ENCODE measurements at regions not wholly inside any gene's neighbourhood (a gene's known extent, or its start where the extent isn't known, plus 50 kb on each side); places are given as distances from the start of the nearest gene placed in this dataset.

- no peak overlapping the region for H3K9ac ChIP-seq (ENCODE audit: low read length)
- H3K9me3 ChIP-seq (ENCODE audit: insufficient read depth, low read length): no peaks in the 10 kb centered on the region
- no peaks in the 10 kb centered on the region for H3K36me3 ChIP-seq (ENCODE audit: low read length)
- H3K9me2 ChIP-seq (replicated peaks; ENCODE audit: insufficient read depth, low read length): no peaks in the 10 kb centered on the region
- no peak overlapping the region for H3K27ac ChIP-seq (ENCODE audit: low read depth, low read length)
- H3K4me3 ChIP-seq (ENCODE audit: insufficient read depth, low read length, poor library complexity, severe bottlenecking): no peak overlapping the region
- no peaks in the 10 kb centered on the region for H3K27me3 ChIP-seq (ENCODE audit: low read length)
- TF ChIP-seq EZH2phosphoT487 (conservative IDR thresholded peaks at IDR 0.05; ENCODE audit: low read length) (no peak), CTCF (IDR thresholded peaks at IDR 0.05; ENCODE audit: insufficient read depth, low read length, poor library complexity, severe bottlenecking) (no peak)
- H4K20me1 ChIP-seq (ENCODE audit: low read depth, low read length): no peaks in the 10 kb centered on the region
- H3K4me2 ChIP-seq (ENCODE audit: low read depth, low read length, poor library complexity, severe bottlenecking): no peak overlapping the region
- H2AFZ ChIP-seq (ENCODE audit: low read depth, low read length, severe bottlenecking): no peak overlapping the region
- no peaks in the 10 kb centered on the region for H3F3A ChIP-seq (ENCODE audit: insufficient read depth)
- no peaks in the 10 kb centered on the region for H3K79me2 ChIP-seq (ENCODE audit: insufficient read depth, low read length)
Measured at GRCh38 chr13:63909726-63910375, 2494.2 kb upstream of the PCDH20 start.

- H3K9ac ChIP-seq (ENCODE audit: low read length): no peak overlapping the region
- no peak overlapping the region for H3K27ac ChIP-seq (ENCODE audit: low read depth, low read length)
- no peaks in the 10 kb centered on the region for H3K27me3 ChIP-seq (ENCODE audit: low read length)
- no peaks in the 10 kb centered on the region for H3K79me2 ChIP-seq (ENCODE audit: insufficient read depth, low read length)
- H3F3A ChIP-seq (ENCODE audit: insufficient read depth): no peaks in the 10 kb centered on the region
- no peaks in the 10 kb centered on the region for H3K36me3 ChIP-seq (ENCODE audit: low read length)
- no peak overlapping the region for H3K4me2 ChIP-seq (ENCODE audit: low read depth, low read length, poor library complexity, severe bottlenecking)
- no peak overlapping the region for H3K4me3 ChIP-seq (ENCODE audit: insufficient read depth, low read length, poor library complexity, severe bottlenecking)
- no peak overlapping the region for H2AFZ ChIP-seq (ENCODE audit: low read depth, low read length, severe bottlenecking)
- no peak for TF ChIP-seq CTCF (IDR thresholded peaks at IDR 0.05; ENCODE audit: insufficient read depth, low read length, poor library complexity, severe bottlenecking)
- TF ChIP-seq EZH2phosphoT487 (conservative IDR thresholded peaks at IDR 0.05; ENCODE audit: low read length): no peak
- no peaks in the 10 kb centered on the region for H4K20me1 ChIP-seq (ENCODE audit: low read depth, low read length)
- H3K9me3 ChIP-seq (ENCODE audit: insufficient read depth, low read length): 0 out of 2 replicates have a peak, but pooled peaks cover 3% of the 10 kb centered on the region
- H3K9me2 ChIP-seq (replicated peaks; ENCODE audit: insufficient read depth, low read length): no peaks in the 10 kb centered on the region
Measured at GRCh38 chr13:63902141-63902540, 2486.5 kb upstream of the PCDH20 start.

- Histone ChIP-seq H3K36me3 (ENCODE audit: low read length) (no peaks in the 10 kb centered on the region), H3F3A (ENCODE audit: insufficient read depth) (no peaks in the 10 kb centered on the region), H3K4me3 (ENCODE audit: insufficient read depth, low read length, poor library complexity, severe bottlenecking) (no peak overlapping the region), H3K27ac (ENCODE audit: low read depth, low read length) (no peak overlapping the region), H3K79me2 (ENCODE audit: insufficient read depth, low read length) (no peaks in the 10 kb centered on the region), H4K20me1 (ENCODE audit: low read depth, low read length) (no peaks in the 10 kb centered on the region), H3K27me3 (ENCODE audit: low read length) (no peaks in the 10 kb centered on the region), H2AFZ (ENCODE audit: low read depth, low read length, severe bottlenecking) (no peak overlapping the region), H3K9ac (ENCODE audit: low read length) (no peak overlapping the region), H3K9me2 (replicated peaks; ENCODE audit: insufficient read depth, low read length) (no peaks in the 10 kb centered on the region), H3K4me2 (ENCODE audit: low read depth, low read length, poor library complexity, severe bottlenecking) (no peak overlapping the region), H3K9me3 (ENCODE audit: insufficient read depth, low read length) (0 out of 2 replicates have a peak, but pooled peaks cover 3% of the 10 kb centered on the region)
- TF ChIP-seq EZH2phosphoT487 (conservative IDR thresholded peaks at IDR 0.05; ENCODE audit: low read length) (no peak), CTCF (IDR thresholded peaks at IDR 0.05; ENCODE audit: insufficient read depth, low read length, poor library complexity, severe bottlenecking) (no peak)
Measured at GRCh38 chr13:63901630-63902029, 2486.0 kb upstream of the PCDH20 start.

Data from SU-DHL-6 (cell line).